ENCODE measurements at regions not wholly inside any gene's neighbourhood (a gene's known extent, or its start where the extent isn't known, plus 50 kb on each side); places are given as distances from the start of the nearest gene placed in this dataset.

GRCh38 chr11:116693102-116693570 lies 79.7 kb downstream of the BUD13 start:
- H3K4me2 ChIP-seq (ENCODE audit: low read length) = no peak overlapping the region
- H3K27ac ChIP-seq (ENCODE audit: low read length) = no peak overlapping the region
- no peak overlapping the region for H2AFZ ChIP-seq (ENCODE audit: low read depth, low read length)
- H3K79me2 ChIP-seq (ENCODE audit: low read length) = no peaks in the 10 kb centered on the region
- no peak overlapping the region for H3K4me3 ChIP-seq (ENCODE audit: low read length)
- H3K9ac ChIP-seq (ENCODE audit: low read length) = no peak overlapping the region
- no peaks in the 10 kb centered on the region for H3K36me3 ChIP-seq (replicated peaks; ENCODE audit: low read depth, low read length)
- peaks cover 5% of the 10 kb centered on the region; the same call in 1 of the 2 replicates for H3K27me3 ChIP-seq (ENCODE audit: low read depth, low read length)
- no peaks in the 10 kb centered on the region for H3K4me1 ChIP-seq (ENCODE audit: low read length)
- no peaks in the 10 kb centered on the region for H4K20me1 ChIP-seq (ENCODE audit: insufficient read depth, low read length)
- H3K9me3 ChIP-seq (ENCODE audit: insufficient read depth, low read length) = no peaks in the 10 kb centered on the region
- TF ChIP-seq CTCF (IDR thresholded peaks at IDR 0.05; ENCODE audit: low read depth, low read length) (no peak), EZH2phosphoT487 (IDR thresholded peaks at IDR 0.05; ENCODE audit: low read depth) (no peak)

- TF ChIP-seq CTCF (IDR thresholded peaks at IDR 0.05; ENCODE audit: low read depth, low read length) = no peak
- no peak for TF ChIP-seq EZH2phosphoT487 (IDR thresholded peaks at IDR 0.05; ENCODE audit: low read depth)
Observed at GRCh38 chr11:116692318-116693101, 80.3 kb downstream of the BUD13 start.

GRCh38 chr11:116691771-116692177 lies 81.0 kb downstream of the BUD13 start:
- Histone ChIP-seq H3K4me1 (ENCODE audit: low read length) (no peaks in the 10 kb centered on the region), H3K9ac (ENCODE audit: low read length) (no peak overlapping the region), H3K4me2 (ENCODE audit: low read length) (peak overlapping the region; percentile 55)

More at GRCh38 chr11:116692318-116693101, 80.3 kb downstream of the BUD13 start:
- no peaks in the 10 kb centered on the region for H3K79me2 ChIP-seq (ENCODE audit: low read length)
- no peaks in the 10 kb centered on the region for H3K27me3 ChIP-seq (ENCODE audit: low read depth, low read length)
- H3K4me2 ChIP-seq (ENCODE audit: low read length) = no peak overlapping the region
- H3K36me3 ChIP-seq (replicated peaks; ENCODE audit: low read depth, low read length) = no peaks in the 10 kb centered on the region
- no peak overlapping the region for H3K9ac ChIP-seq (ENCODE audit: low read length)
- no peaks in the 10 kb centered on the region for H3K9me3 ChIP-seq (ENCODE audit: insufficient read depth, low read length)
- H3K4me3 ChIP-seq (ENCODE audit: low read length) = no peak overlapping the region
- no peaks in the 10 kb centered on the region for H4K20me1 ChIP-seq (ENCODE audit: insufficient read depth, low read length)
- no peak overlapping the region for H3K27ac ChIP-seq (ENCODE audit: low read length)
- H2AFZ ChIP-seq (ENCODE audit: low read depth, low read length) = no peak overlapping the region
- no peaks in the 10 kb centered on the region for H3K4me1 ChIP-seq (ENCODE audit: low read length)

More at GRCh38 chr11:116691771-116692177, 81.0 kb downstream of the BUD13 start:
- H3K4me3 ChIP-seq (ENCODE audit: low read length) = no peak overlapping the region
- H2AFZ ChIP-seq (ENCODE audit: low read depth, low read length) = no peak overlapping the region
- H3K27me3 ChIP-seq (ENCODE audit: low read depth, low read length) = no peaks in the 10 kb centered on the region
- H4K20me1 ChIP-seq (ENCODE audit: insufficient read depth, low read length) = no peaks in the 10 kb centered on the region
- no peaks in the 10 kb centered on the region for H3K36me3 ChIP-seq (replicated peaks; ENCODE audit: low read depth, low read length)
- no peaks in the 10 kb centered on the region for H3K9me3 ChIP-seq (ENCODE audit: insufficient read depth, low read length)
- H3K27ac ChIP-seq (ENCODE audit: low read length) = no peak overlapping the region
- H3K79me2 ChIP-seq (ENCODE audit: low read length) = no peaks in the 10 kb centered on the region
- TF ChIP-seq EZH2phosphoT487 (IDR thresholded peaks at IDR 0.05; ENCODE audit: low read depth) = no peak
- peak; percentile 82 for TF ChIP-seq CTCF (IDR thresholded peaks at IDR 0.05; ENCODE audit: low read depth, low read length)

Measured in OCI-LY3 (cell line).